GM23338 (cell line): ENCODE measurements at regions not wholly inside any gene's neighbourhood (a gene's known extent, or its start where the extent isn't known, plus 50 kb on each side); places are given as distances from the start of the nearest gene placed in this dataset.

ENCODE experiments used
- ATAC-seq: fragments of 200-7000 bp; cut with Tn5 transposase; 3 replicates; pipeline ENCODE4 v1.9.1; 2020
- DNase-seq: peaks from one replicate; pipeline ENCODE4 v3.0.0-alpha.2; 2015; ENCODE audit warnings: low spot score
- H2AFZ ChIP-seq: fragments of 200-600 bp; sonication (generic); 2 replicates; pipeline ENCODE4 v1.8.0; 2016; ENCODE audit warnings: antibody characterized with exemption, mild to moderate bottlenecking, moderate library complexity
- H3F3A ChIP-seq: fragments of 200-600 bp; sonication (generic); replicated peaks from 2 replicates; pipeline ENCODE4 v1.8.0; 2017; ENCODE audit warnings: antibody characterized with exemption, mixed run types, low read depth
- H3K27ac ChIP-seq: fragments of 200-600 bp; sonication (generic); 2 replicates; pipeline ENCODE4 v1.6.1; 2016; ENCODE audit warnings: low read depth
- H3K27me3 ChIP-seq: fragments of 200-600 bp; sonication (generic); 2 replicates; pipeline ENCODE4 v1.8.0; 2016; ENCODE audit warnings: mild to moderate bottlenecking, mixed run types, moderate library complexity; ENCODE audit not compliant: insufficient read depth
- H3K36me3 ChIP-seq: fragments of 200-600 bp; sonication (generic); 2 replicates; pipeline ENCODE4 v1.8.0; 2016; ENCODE audit warnings: mild to moderate bottlenecking; ENCODE audit not compliant: insufficient read depth
- H3K4me1 ChIP-seq: fragments of 200-600 bp; sonication (generic); 2 replicates; pipeline ENCODE4 v1.8.0; 2016; ENCODE audit warnings: mild to moderate bottlenecking, moderate library complexity; ENCODE audit not compliant: insufficient read depth
- H3K4me2 ChIP-seq: fragments of 200-600 bp; sonication (generic); 2 replicates; pipeline ENCODE4 v1.7.1; 2017; ENCODE audit warnings: mixed run types
- H3K4me3 ChIP-seq: fragments of 200-600 bp; sonication (generic); 2 replicates; pipeline ENCODE4 v1.6.1; 2016; ENCODE audit warnings: mixed run types
- H3K79me2 ChIP-seq: fragments of 200-600 bp; sonication (generic); replicated peaks from 2 replicates; pipeline ENCODE4 v1.8.0; 2017; ENCODE audit warnings: mild to moderate bottlenecking; ENCODE audit not compliant: insufficient read depth
- H3K9me2 ChIP-seq: fragments of 200-600 bp; sonication (generic); 2 replicates; pipeline ENCODE4 v1.8.0; 2017; ENCODE audit not compliant: insufficient read depth
- H4K20me1 ChIP-seq: fragments of 200-600 bp; sonication (generic); replicated peaks from 2 replicates; pipeline ENCODE4 v1.8.0; 2017; ENCODE audit warnings: mild to moderate bottlenecking; ENCODE audit not compliant: insufficient read depth
- H3K27ac Mint-ChIP-seq: 2 replicates; pipeline ENCODE4 v1.8.0; 2020; ENCODE audit warnings: inconsistent platforms, mild to moderate bottlenecking, moderate library complexity, mixed read lengths
- H3K27me3 Mint-ChIP-seq: 3 replicates; pipeline ENCODE4 v1.8.0; 2022; ENCODE audit warnings: low read depth, mild to moderate bottlenecking, moderate library complexity, mixed read lengths, inconsistent platforms; ENCODE audit not compliant: insufficient read depth, poor library complexity
- H3K36me3 Mint-ChIP-seq: 3 replicates; pipeline ENCODE4 v1.8.0; 2021; ENCODE audit warnings: low read depth, mild to moderate bottlenecking, inconsistent platforms, moderate library complexity, mixed read lengths
- H3K4me1 Mint-ChIP-seq: 3 replicates; pipeline ENCODE4 v1.8.0; 2020; ENCODE audit warnings: mild to moderate bottlenecking, inconsistent platforms, mixed read lengths
- H3K4me3 Mint-ChIP-seq: 3 replicates; pipeline ENCODE4 v1.8.0; 2021; ENCODE audit warnings: moderate library complexity, mild to moderate bottlenecking, inconsistent platforms, mixed read lengths
- H3K9me3 Mint-ChIP-seq: 3 replicates; pipeline ENCODE4 v1.8.0; 2020; ENCODE audit warnings: moderate library complexity, mild to moderate bottlenecking, inconsistent platforms, mixed read lengths
- CTCF ChIP-seq, 2 experiments: fragments of 200-600 bp in 1 of 2; sonication (generic) in 1 of 2; conservative IDR thresholded peaks; 2 replicates each; pipeline versions ENCODE4 v1.5.1 to v1.6.1; 2016 to 2017; ENCODE audit warnings: antibody characterized with exemption in 2 of 2, low read depth in 2 of 2, mild to moderate bottlenecking in 2 of 2, moderate library complexity in 1 of 2
- JUNB ChIP-seq: IDR thresholded peaks from one replicate; pipeline ENCODE4 v1.6.1; 2016; ENCODE audit warnings: antibody characterized with exemption; ENCODE audit not compliant: unreplicated experiment
- NANOG ChIP-seq: IDR thresholded peaks from 2 replicates; pipeline ENCODE4 v1.6.1; 2016; ENCODE audit warnings: antibody characterized with exemption, borderline replicate concordance
- POLR2AphosphoS5 ChIP-seq: IDR thresholded peaks from 2 replicates; pipeline ENCODE4 v1.6.1; 2016; ENCODE audit warnings: antibody characterized with exemption, low read depth
- STAT1 ChIP-seq: IDR thresholded peaks from one replicate; pipeline ENCODE4 v1.6.1; 2016; ENCODE audit warnings: antibody characterized with exemption; ENCODE audit not compliant: unreplicated experiment
- ZNF114 ChIP-seq: fragments of 250-450 bp; sonication (Bioruptor Pico); IDR thresholded peaks from 2 replicates; pipeline ENCODE4 v1.5.0; 2020; ENCODE audit warnings: mild to moderate bottlenecking, moderate library complexity
- TF ChIP-seq, protein P1 (sequence below): fragments of 250-450 bp; sonication (Bioruptor Pico); IDR thresholded peaks from 2 replicates; pipeline ENCODE4 v1.5.0; 2020; ENCODE audit warnings: mild to moderate bottlenecking, moderate library complexity

DNA sequence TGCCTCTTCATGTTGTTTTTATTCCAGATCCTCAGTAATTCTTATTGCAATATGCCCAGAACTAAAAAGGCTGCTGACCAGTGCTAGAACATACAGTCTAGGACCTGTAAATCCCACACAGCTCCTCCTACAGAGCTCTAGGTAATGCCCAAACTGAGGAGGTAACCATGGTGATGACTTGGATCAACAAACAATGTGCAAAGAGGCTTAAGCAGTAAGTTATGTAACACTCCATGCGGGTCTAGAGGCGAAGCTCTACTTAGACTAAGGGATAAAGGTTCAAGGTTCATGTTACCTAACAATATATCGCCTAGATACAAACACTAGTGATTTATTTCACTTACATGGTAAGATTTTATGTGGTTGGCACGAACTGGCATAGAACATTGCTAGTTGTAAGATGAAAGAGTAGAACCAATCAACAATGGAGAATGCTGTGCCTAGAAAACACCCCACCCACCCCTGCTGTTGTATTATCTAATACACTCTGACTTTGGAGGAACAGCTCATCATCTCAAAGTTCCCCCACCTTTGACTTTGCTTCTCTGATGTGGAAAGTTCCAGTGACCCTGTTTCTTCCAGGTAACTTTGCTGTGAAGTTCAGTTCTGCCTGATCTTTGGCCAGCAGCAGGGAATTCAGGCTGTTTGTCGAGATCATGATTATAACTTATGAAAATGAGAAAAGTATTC lies 242.4 kb downstream of the ALDH8A1 start:
- no peak overlapping the region for H3K4me2 ChIP-seq
- Mint-ChIP-seq H3K27ac (no peak overlapping the region), H3K4me1 (peaks cover 23% of the 10 kb centered on the region), H3K27me3 (no peaks in the 10 kb centered on the region), H3K4me3 (no peak overlapping the region), H3K9me3 (no peaks in the 10 kb centered on the region), H3K36me3 (no peaks in the 10 kb centered on the region)
- H3K79me2 ChIP-seq = no peaks in the 10 kb centered on the region
- TF ChIP-seq, protein P1, sequence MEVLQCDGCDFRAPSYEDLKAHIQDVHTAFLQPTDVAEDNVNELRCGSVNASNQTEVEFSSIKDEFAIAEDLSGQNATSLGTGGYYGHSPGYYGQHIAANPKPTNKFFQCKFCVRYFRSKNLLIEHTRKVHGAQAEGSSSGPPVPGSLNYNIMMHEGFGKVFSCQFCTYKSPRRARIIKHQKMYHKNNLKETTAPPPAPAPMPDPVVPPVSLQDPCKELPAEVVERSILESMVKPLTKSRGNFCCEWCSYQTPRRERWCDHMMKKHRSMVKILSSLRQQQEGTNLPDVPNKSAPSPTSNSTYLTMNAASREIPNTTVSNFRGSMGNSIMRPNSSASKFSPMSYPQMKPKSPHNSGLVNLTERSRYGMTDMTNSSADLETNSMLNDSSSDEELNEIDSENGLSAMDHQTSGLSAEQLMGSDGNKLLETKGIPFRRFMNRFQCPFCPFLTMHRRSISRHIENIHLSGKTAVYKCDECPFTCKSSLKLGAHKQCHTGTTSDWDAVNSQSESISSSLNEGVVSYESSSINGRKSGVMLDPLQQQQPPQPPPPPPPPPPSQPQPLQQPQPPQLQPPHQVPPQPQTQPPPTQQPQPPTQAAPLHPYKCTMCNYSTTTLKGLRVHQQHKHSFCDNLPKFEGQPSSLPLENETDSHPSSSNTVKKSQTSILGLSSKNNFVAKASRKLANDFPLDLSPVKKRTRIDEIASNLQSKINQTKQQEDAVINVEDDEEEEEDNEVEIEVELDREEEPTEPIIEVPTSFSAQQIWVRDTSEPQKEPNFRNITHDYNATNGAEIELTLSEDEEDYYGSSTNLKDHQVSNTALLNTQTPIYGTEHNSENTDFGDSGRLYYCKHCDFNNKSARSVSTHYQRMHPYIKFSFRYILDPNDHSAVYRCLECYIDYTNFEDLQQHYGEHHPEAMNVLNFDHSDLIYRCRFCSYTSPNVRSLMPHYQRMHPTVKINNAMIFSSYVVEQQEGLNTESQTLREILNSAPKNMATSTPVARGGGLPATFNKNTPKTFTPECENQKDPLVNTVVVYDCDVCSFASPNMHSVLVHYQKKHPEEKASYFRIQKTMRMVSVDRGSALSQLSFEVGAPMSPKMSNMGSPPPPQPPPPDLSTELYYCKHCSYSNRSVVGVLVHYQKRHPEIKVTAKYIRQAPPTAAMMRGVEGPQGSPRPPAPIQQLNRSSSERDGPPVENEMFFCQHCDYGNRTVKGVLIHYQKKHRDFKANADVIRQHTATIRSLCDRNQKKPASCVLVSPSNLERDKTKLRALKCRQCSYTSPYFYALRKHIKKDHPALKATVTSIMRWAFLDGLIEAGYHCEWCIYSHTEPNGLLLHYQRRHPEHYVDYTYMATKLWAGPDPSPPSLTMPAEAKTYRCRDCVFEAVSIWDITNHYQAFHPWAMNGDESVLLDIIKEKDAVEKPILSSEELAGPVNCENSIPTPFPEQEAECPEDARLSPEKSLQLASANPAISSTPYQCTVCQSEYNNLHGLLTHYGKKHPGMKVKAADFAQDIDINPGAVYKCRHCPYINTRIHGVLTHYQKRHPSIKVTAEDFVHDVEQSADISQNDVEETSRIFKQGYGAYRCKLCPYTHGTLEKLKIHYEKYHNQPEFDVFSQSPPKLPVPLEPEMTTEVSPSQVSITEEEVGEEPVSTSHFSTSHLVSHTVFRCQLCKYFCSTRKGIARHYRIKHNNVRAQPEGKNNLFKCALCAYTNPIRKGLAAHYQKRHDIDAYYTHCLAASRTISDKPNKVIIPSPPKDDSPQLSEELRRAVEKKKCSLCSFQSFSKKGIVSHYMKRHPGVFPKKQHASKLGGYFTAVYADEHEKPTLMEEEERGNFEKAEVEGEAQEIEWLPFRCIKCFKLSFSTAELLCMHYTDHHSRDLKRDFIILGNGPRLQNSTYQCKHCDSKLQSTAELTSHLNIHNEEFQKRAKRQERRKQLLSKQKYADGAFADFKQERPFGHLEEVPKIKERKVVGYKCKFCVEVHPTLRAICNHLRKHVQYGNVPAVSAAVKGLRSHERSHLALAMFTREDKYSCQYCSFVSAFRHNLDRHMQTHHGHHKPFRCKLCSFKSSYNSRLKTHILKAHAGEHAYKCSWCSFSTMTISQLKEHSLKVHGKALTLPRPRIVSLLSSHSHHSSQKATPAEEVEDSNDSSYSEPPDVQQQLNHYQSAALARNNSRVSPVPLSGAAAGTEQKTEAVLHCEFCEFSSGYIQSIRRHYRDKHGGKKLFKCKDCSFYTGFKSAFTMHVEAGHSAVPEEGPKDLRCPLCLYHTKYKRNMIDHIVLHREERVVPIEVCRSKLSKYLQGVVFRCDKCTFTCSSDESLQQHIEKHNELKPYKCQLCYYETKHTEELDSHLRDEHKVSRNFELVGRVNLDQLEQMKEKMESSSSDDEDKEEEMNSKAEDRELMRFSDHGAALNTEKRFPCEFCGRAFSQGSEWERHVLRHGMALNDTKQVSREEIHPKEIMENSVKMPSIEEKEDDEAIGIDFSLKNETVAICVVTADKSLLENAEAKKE (CRISPR knock-in tag) = no peak
- TF ChIP-seq CTCF (conservative IDR thresholded peaks at IDR 0.05; ENCODE audit: low read depth in 2 of 2) = no peak
- no peaks in the 10 kb centered on the region for H4K20me1 ChIP-seq
- H3K36me3 ChIP-seq = no peaks in the 10 kb centered on the region
- H3K9me2 ChIP-seq = no peaks in the 10 kb centered on the region
- no peaks in the 10 kb centered on the region for H3F3A ChIP-seq
- H2AFZ ChIP-seq = no peak overlapping the region
- no peak overlapping the region for H3K4me3 ChIP-seq
- DNase-seq (peak; percentile 59), ATAC-seq (peak; percentile 67)
- H3K27ac ChIP-seq = no peak overlapping the region
- no peaks in the 10 kb centered on the region for H3K4me1 ChIP-seq
- no peaks in the 10 kb centered on the region for H3K27me3 ChIP-seq

GRCh38 chr6:134706806-134707205 lies 243.1 kb downstream of the ALDH8A1 start:
- no peak overlapping the region for H2AFZ ChIP-seq
- no peak for DNase-seq
- TF ChIP-seq POLR2AphosphoS5 (no peak), JUNB (no peak), ZNF114 (CRISPR knock-in tag) (no peak), STAT1 (no peak), CTCF (conservative IDR thresholded peaks at IDR 0.05; ENCODE audit: low read depth in 2 of 2) (no peak), NANOG (no peak)

More at GRCh38 chr6:134706806-134707205, 243.1 kb downstream of the ALDH8A1 start:
- H3K36me3 Mint-ChIP-seq = no peaks in the 10 kb centered on the region
- ATAC-seq = no peak
- no peaks in the 10 kb centered on the region for H3K9me3 Mint-ChIP-seq
- no peak overlapping the region for H3K27ac Mint-ChIP-seq
- Histone ChIP-seq H4K20me1 (no peaks in the 10 kb centered on the region), H3K4me3 (no peak overlapping the region), H3K27ac (no peak overlapping the region), H3F3A (no peaks in the 10 kb centered on the region), H3K9me2 (no peaks in the 10 kb centered on the region), H3K79me2 (no peaks in the 10 kb centered on the region), H3K4me2 (no peak overlapping the region), H3K36me3 (no peaks in the 10 kb centered on the region), H3K4me1 (no peaks in the 10 kb centered on the region), H3K27me3 (no peaks in the 10 kb centered on the region)
- no peak overlapping the region for H3K4me3 Mint-ChIP-seq
- H3K4me1 Mint-ChIP-seq = peaks cover 23% of the 10 kb centered on the region
- no peaks in the 10 kb centered on the region for H3K27me3 Mint-ChIP-seq
